ENCODE measurements at regions not wholly inside any gene's neighbourhood (a gene's known extent, or its start where the extent isn't known, plus 50 kb on each side); places are given as distances from the start of the nearest gene placed in this dataset.

GRCh38 chr10:81314471-81314870, 560.5 kb upstream of the NRG3 start:
- no peak overlapping the region for H3K4me3 ChIP-seq (ENCODE audit: low read depth, low read length)
- H3K27me3 ChIP-seq (ENCODE audit: control insufficient read depth, insufficient read depth, low read length) = no peaks in the 10 kb centered on the region
- DNase-seq (ENCODE audit: low read depth, low spot score) = no peak
- TF ChIP-seq CTCF (IDR thresholded peaks at IDR 0.05; ENCODE audit: low read depth, low read length) = no peak
- H3K27ac ChIP-seq (ENCODE audit: low read depth, low read length) = no peak overlapping the region
- H3K9me3 ChIP-seq (ENCODE audit: control insufficient read depth, insufficient read depth, low read length) = peaks cover 7% of the 10 kb centered on the region
- ChIA-PET CTCF (no interaction called here), POLR2A (no interaction called here)

GRCh38 chr10:81315026-81315425, 560.0 kb upstream of the NRG3 start:
- ChIA-PET CTCF (no interaction called here), POLR2A (no interaction called here)
- H3K27ac ChIP-seq (ENCODE audit: low read depth, low read length) = no peak overlapping the region
- no peak for DNase-seq (ENCODE audit: low read depth, low spot score)
- 0 out of 2 replicates have a peak, but pooled peaks cover 4% of the 10 kb centered on the region for H3K9me3 ChIP-seq (ENCODE audit: control insufficient read depth, insufficient read depth, low read length)
- no peak for TF ChIP-seq CTCF (IDR thresholded peaks at IDR 0.05; ENCODE audit: low read depth, low read length)
- H3K27me3 ChIP-seq (ENCODE audit: control insufficient read depth, insufficient read depth, low read length) = no peaks in the 10 kb centered on the region
- no peak overlapping the region for H3K4me3 ChIP-seq (ENCODE audit: low read depth, low read length)

- no peak overlapping the region for H3K4me3 ChIP-seq (ENCODE audit: low read depth, low read length)
- CTCF ChIA-PET = no interaction called here
- no peak for DNase-seq (ENCODE audit: low read depth, low spot score)
- H3K9me3 ChIP-seq (ENCODE audit: control insufficient read depth, insufficient read depth, low read length) = no peaks in the 10 kb centered on the region
- no peaks in the 10 kb centered on the region for H3K27me3 ChIP-seq (ENCODE audit: control insufficient read depth, insufficient read depth, low read length)
- TF ChIP-seq CTCF (IDR thresholded peaks at IDR 0.05; ENCODE audit: low read depth, low read length) = no peak
- POLR2A ChIA-PET = no interaction called here
- H3K27ac ChIP-seq (ENCODE audit: low read depth, low read length) = no peak overlapping the region
These were observed 527.0 kb upstream of the NRG3 start for GRCh38 chr10:81348003-81348402.

- no peak for DNase-seq (ENCODE audit: low read depth, low spot score)
- no peak for TF ChIP-seq CTCF (IDR thresholded peaks at IDR 0.05; ENCODE audit: low read depth, low read length)
- Histone ChIP-seq H3K27ac (ENCODE audit: low read depth, low read length) (no peak overlapping the region), H3K27me3 (ENCODE audit: control insufficient read depth, insufficient read depth, low read length) (no peaks in the 10 kb centered on the region), H3K9me3 (ENCODE audit: control insufficient read depth, insufficient read depth, low read length) (no peaks in the 10 kb centered on the region), H3K4me3 (ENCODE audit: low read depth, low read length) (no peak overlapping the region)
- ChIA-PET CTCF (no interaction called here), POLR2A (no interaction called here)
These were observed 507.9 kb upstream of the NRG3 start for GRCh38 chr10:81367132-81367531.

GRCh38 chr10:81386817-81387216, 488.2 kb upstream of the NRG3 start:
- no peak overlapping the region for H3K4me3 ChIP-seq (ENCODE audit: low read depth, low read length)
- no peaks in the 10 kb centered on the region for H3K27me3 ChIP-seq (ENCODE audit: control insufficient read depth, insufficient read depth, low read length)
- POLR2A ChIA-PET = no interaction called here
- DNase-seq (ENCODE audit: low read depth, low spot score) = no peak
- H3K27ac ChIP-seq (ENCODE audit: low read depth, low read length) = no peak overlapping the region
- no peak for TF ChIP-seq CTCF (IDR thresholded peaks at IDR 0.05; ENCODE audit: low read depth, low read length)
- peaks cover 3% of the 10 kb centered on the region; the same call in 1 of the 2 replicates for H3K9me3 ChIP-seq (ENCODE audit: control insufficient read depth, insufficient read depth, low read length)
- CTCF ChIA-PET = no interaction called here
